GM20000 (cell line): ENCODE measurements at regions not wholly inside any gene's neighbourhood (a gene's known extent, or its start where the extent isn't known, plus 50 kb on each side); places are given as distances from the start of the nearest gene placed in this dataset.

Experiments used
- DNase-seq: peaks from one replicate; pipeline ENCODE4 v3.0.0; 2012; ENCODE audit warnings: low spot score
- CTCF ChIP-seq: IDR thresholded peaks from 2 replicates; pipeline ENCODE4 v1.5.1; 2012; ENCODE audit warnings: mild to moderate bottlenecking, control low read depth; ENCODE audit errors: extremely low read depth, missing control alignments

- DNase-seq: no peak
- no peak for TF ChIP-seq CTCF
These were observed 1516.4 kb downstream of the AACS start for GRCh38 chr12:126581655-126582054.

- no peak for TF ChIP-seq CTCF
- DNase-seq: no peak
These were observed 1517.0 kb downstream of the AACS start for GRCh38 chr12:126582231-126582630.

- no peak for DNase-seq
- no peak for TF ChIP-seq CTCF
These were observed 1523.5 kb downstream of the AACS start for GRCh38 chr12:126588586-126589249.

- DNase-seq: no peak
- TF ChIP-seq CTCF: no peak
These were observed 1526.3 kb downstream of the AACS start for GRCh38 chr12:126591533-126591932.

- DNase-seq: no peak
- no peak for TF ChIP-seq CTCF
These were observed 1536.2 kb downstream of the AACS start for GRCh38 chr12:126601184-126602170.

- no peak for TF ChIP-seq CTCF
- no peak for DNase-seq
These were observed 1537.4 kb downstream of the AACS start for GRCh38 chr12:126602612-126603011.

- no peak for TF ChIP-seq CTCF
- DNase-seq: no peak
These were observed 1541.9 kb downstream of the AACS start for GRCh38 chr12:126607157-126607556.
